HepG2 (cell line): ENCODE measurements at regions not wholly inside any gene's neighbourhood (a gene's known extent, or its start where the extent isn't known, plus 50 kb on each side); places are given as distances from the start of the nearest gene placed in this dataset.

Experiments
- ATRX ChIP-seq: sonication (generic); formaldehyde crosslinking; IDR thresholded peaks from 2 replicates; pipeline ENCODE4 v1.4.0; 2020; ENCODE audit warnings: missing genetic modification reagents, borderline replicate concordance
- CTCF ChIP-seq: sonication (generic); formaldehyde crosslinking; IDR thresholded peaks from 2 replicates; pipeline ENCODE4 v1.5.0; 2020; ENCODE audit warnings: mild to moderate bottlenecking, missing genetic modification reagents, moderate library complexity
- HNRNPLL ChIP-seq: fragments of 200-400 bp; formaldehyde crosslinking; IDR thresholded peaks from 2 replicates; pipeline ENCODE4 v1.6.1; 2017; ENCODE audit warnings: mild to moderate bottlenecking, low read depth, low read length; ENCODE audit not compliant: poor library complexity, severe bottlenecking
- NONO ChIP-seq, 2 experiments: fragments of 450-650 bp in 1 of 2; sonication (generic) in 1 of 2; formaldehyde crosslinking in 1 of 2; IDR thresholded peaks in 1 of 2; conservative IDR thresholded peaks in 1 of 2; 2 replicates each; pipeline versions ENCODE4 v1.6.1 to v1.8.0; 2017 to 2022; ENCODE audit warnings: mild to moderate bottlenecking in 1 of 2, missing genetic modification reagents in 1 of 2, moderate library complexity in 1 of 2
- TBP ChIP-seq: sonication (generic); formaldehyde crosslinking; IDR thresholded peaks from 2 replicates; pipeline ENCODE4 v1.5.0; 2020; ENCODE audit warnings: missing genetic modification reagents
- TFE3 ChIP-seq: IDR thresholded peaks from 2 replicates; pipeline ENCODE4 v1.6.1; 2016
- ZBTB8A ChIP-seq: sonication (generic); formaldehyde crosslinking; IDR thresholded peaks from 2 replicates; pipeline ENCODE4 v1.4.0; 2020; ENCODE audit warnings: mild to moderate bottlenecking, low read depth, missing genetic modification reagents, borderline replicate concordance
- ZNF317 ChIP-seq: sonication (generic); formaldehyde crosslinking; IDR thresholded peaks from 2 replicates; pipeline ENCODE4 v1.5.0; 2020; ENCODE audit warnings: mild to moderate bottlenecking, missing genetic modification reagents

- no peak for TF ChIP-seq HNRNPLL
- no peak for TF ChIP-seq TBP
- no peak for TF ChIP-seq ATRX (CRISPR knock-in tag)
- no peak for TF ChIP-seq NONO (IDR thresholded peaks at IDR 0.05)
- TF ChIP-seq NONO (CRISPR knock-in tag; conservative IDR thresholded peaks at IDR 0.05): no peak
- no peak for TF ChIP-seq ZNF317 (CRISPR knock-in tag)
- TF ChIP-seq CTCF (CRISPR knock-in tag): no peak
- TF ChIP-seq ZBTB8A: no peak
- TF ChIP-seq TFE3 (CRISPR knock-in tag): no peak
These were observed 64.2 kb upstream of the RXRA start for GRCh38 chr9:134262035-134262434.
